Hepatocyte (in vitro differentiated cells): ENCODE measurements at regions not wholly inside any gene's neighbourhood (a gene's known extent, or its start where the extent isn't known, plus 50 kb on each side); places are given as distances from the start of the nearest gene placed in this dataset.

Experiments
- DNase-seq: peaks from one replicate; pipeline ENCODE4 v3.0.0-alpha.2; 2016; ENCODE audit warnings: low spot score
- H2AFZ ChIP-seq: fragments of 200-600 bp; sonication (generic); 2 replicates; pipeline ENCODE4 v1.6.0; 2016; ENCODE audit warnings: antibody characterized with exemption, mild to moderate bottlenecking
- H3K27ac ChIP-seq: fragments of 200-600 bp; sonication (generic); 2 replicates; pipeline ENCODE4 v1.5.1; 2016; ENCODE audit warnings: mild to moderate bottlenecking
- H3K27me3 ChIP-seq: fragments of 200-600 bp; sonication (generic); 2 replicates; pipeline ENCODE4 v1.6.1; 2016
- H3K36me3 ChIP-seq: fragments of 200-600 bp; sonication (generic); replicated peaks from 2 replicates; pipeline ENCODE4 v1.5.1; 2016; ENCODE audit warnings: low read depth; ENCODE audit not compliant: insufficient read depth
- H3K4me1 ChIP-seq: fragments of 200-600 bp; sonication (generic); 2 replicates; pipeline ENCODE4 v1.5.1; 2016; ENCODE audit warnings: mild to moderate bottlenecking, moderate library complexity; ENCODE audit not compliant: insufficient read depth
- H3K4me2 ChIP-seq: fragments of 200-600 bp; sonication (generic); 2 replicates; pipeline ENCODE4 v1.6.0; 2016
- H3K4me3 ChIP-seq: fragments of 200-600 bp; sonication (generic); 2 replicates; pipeline ENCODE4 v1.5.1; 2016; ENCODE audit warnings: mild to moderate bottlenecking
- H3K79me2 ChIP-seq: fragments of 200-600 bp; sonication (generic); 2 replicates; pipeline ENCODE4 v1.6.0; 2017; ENCODE audit warnings: mild to moderate bottlenecking
- H3K9me2 ChIP-seq: fragments of 200-600 bp; sonication (generic); replicated peaks from 2 replicates; pipeline ENCODE4 v1.6.0; 2017; ENCODE audit warnings: mild to moderate bottlenecking; ENCODE audit not compliant: insufficient read depth
- H3K9me3 ChIP-seq: fragments of 200-600 bp; sonication (generic); 2 replicates; pipeline ENCODE4 v1.5.1; 2016; ENCODE audit warnings: low read depth, mild to moderate bottlenecking
- H4K20me1 ChIP-seq: fragments of 200-600 bp; sonication (generic); 2 replicates; pipeline ENCODE4 v1.6.0; 2016; ENCODE audit warnings: mild to moderate bottlenecking; ENCODE audit not compliant: insufficient read depth, poor library complexity, severe bottlenecking
- CTCF ChIP-seq: fragments of 200-600 bp; sonication (generic); IDR thresholded peaks from 2 replicates; pipeline ENCODE4 v1.5.1; 2016; ENCODE audit warnings: antibody characterized with exemption, mild to moderate bottlenecking; ENCODE audit not compliant: poor library complexity
- EZH2 ChIP-seq: fragments of 200-600 bp; sonication (generic); IDR thresholded peaks from 2 replicates; pipeline ENCODE4 v1.6.1; 2016; ENCODE audit warnings: antibody characterized with exemption, mild to moderate bottlenecking, borderline replicate concordance
- EZH2phosphoT487 ChIP-seq: fragments of 200-600 bp; sonication (generic); IDR thresholded peaks from one replicate; pipeline ENCODE4 v1.6.1; 2018; ENCODE audit warnings: antibody characterized with exemption, mild to moderate bottlenecking, low read depth, moderate library complexity; ENCODE audit not compliant: unreplicated experiment, severe bottlenecking
- WGBS: methylation state at CpG from one replicate; pipeline ENCODE4 v1.1.6; 2016; ENCODE audit warnings: low lambda C conversion rate; ENCODE audit errors: missing lambda C conversion rate; 5-methylcytosine and 5-hydroxymethylcytosine counted together

GRCh38 chr20:57767441-57767840 is 57.6 kb upstream of the PMEPA1 start:
- Histone ChIP-seq H3K27me3 (no peaks in the 10 kb centered on the region), H3K4me3 (no peak overlapping the region), H3K4me1 (peaks cover 2% of the 10 kb centered on the region), H4K20me1 (no peaks in the 10 kb centered on the region), H3K36me3 (no peaks in the 10 kb centered on the region), H2AFZ (no peak overlapping the region), H3K9me2 (no peaks in the 10 kb centered on the region), H3K79me2 (no peaks in the 10 kb centered on the region), H3K9me3 (no peaks in the 10 kb centered on the region), H3K27ac (no peak overlapping the region), H3K4me2 (no peak overlapping the region)
- DNase-seq: no peak
- TF ChIP-seq EZH2 (no peak), CTCF (no peak), EZH2phosphoT487 (no peak)

GRCh38 chr20:57763235-57763595 is 53.4 kb upstream of the PMEPA1 start:
- Histone ChIP-seq H3K4me2 (no peak overlapping the region), H3K4me3 (no peak overlapping the region), H3K79me2 (no peaks in the 10 kb centered on the region), H3K9me3 (no peaks in the 10 kb centered on the region), H3K27me3 (no peaks in the 10 kb centered on the region), H3K9me2 (no peaks in the 10 kb centered on the region), H3K27ac (no peak overlapping the region), H4K20me1 (no peaks in the 10 kb centered on the region), H3K36me3 (no peaks in the 10 kb centered on the region), H3K4me1 (no peaks in the 10 kb centered on the region), H2AFZ (no peak overlapping the region)
- no peak for DNase-seq
- TF ChIP-seq EZH2 (no peak), EZH2phosphoT487 (no peak), CTCF (no peak)
- WGBS: 74% methylated on average over 4 of the region's 4 CpGs

- Histone ChIP-seq H3K27me3 (no peaks in the 10 kb centered on the region), H3K36me3 (no peaks in the 10 kb centered on the region), H3K27ac (no peak overlapping the region), H3K4me3 (no peak overlapping the region), H3K4me2 (no peak overlapping the region), H2AFZ (no peak overlapping the region), H3K79me2 (no peaks in the 10 kb centered on the region), H4K20me1 (no peaks in the 10 kb centered on the region), H3K9me2 (no peaks in the 10 kb centered on the region), H3K9me3 (no peaks in the 10 kb centered on the region), H3K4me1 (no peaks in the 10 kb centered on the region)
- 86% methylated on average over 8 of the region's 8 CpGs for WGBS
- no peak for TF ChIP-seq EZH2
- no peak for TF ChIP-seq CTCF
- TF ChIP-seq EZH2phosphoT487: no peak
- DNase-seq: no peak
Measured at GRCh38 chr20:57762531-57763234, 52.9 kb upstream of the PMEPA1 start.

- H2AFZ ChIP-seq: no peak overlapping the region
- H3K27me3 ChIP-seq: no peaks in the 10 kb centered on the region
- 85% methylated on average over 3 of the region's 3 CpGs for whole genome bisulfite sequencing
- no peaks in the 10 kb centered on the region for H3K9me2 ChIP-seq
- H3K9me3 ChIP-seq: no peaks in the 10 kb centered on the region
- H4K20me1 ChIP-seq: no peaks in the 10 kb centered on the region
- DNase-seq: no peak
- no peaks in the 10 kb centered on the region for H3K4me1 ChIP-seq
- no peak overlapping the region for H3K27ac ChIP-seq
- TF ChIP-seq EZH2 (no peak), EZH2phosphoT487 (no peak), CTCF (no peak)
- H3K36me3 ChIP-seq: no peaks in the 10 kb centered on the region
- H3K79me2 ChIP-seq: no peaks in the 10 kb centered on the region
- no peak overlapping the region for H3K4me2 ChIP-seq
- no peak overlapping the region for H3K4me3 ChIP-seq
Measured at GRCh38 chr20:57761413-57761734, 51.6 kb upstream of the PMEPA1 start.
